ENCODE measurements at regions not wholly inside any gene's neighbourhood (a gene's known extent, or its start where the extent isn't known, plus 50 kb on each side); places are given as distances from the start of the nearest gene placed in this dataset.
"Not testable (repeated sequence)": the region's sequence is repeated elsewhere in the genome, so short reads cannot be mapped to it uniquely, and the experiment has no call there.

DNA sequence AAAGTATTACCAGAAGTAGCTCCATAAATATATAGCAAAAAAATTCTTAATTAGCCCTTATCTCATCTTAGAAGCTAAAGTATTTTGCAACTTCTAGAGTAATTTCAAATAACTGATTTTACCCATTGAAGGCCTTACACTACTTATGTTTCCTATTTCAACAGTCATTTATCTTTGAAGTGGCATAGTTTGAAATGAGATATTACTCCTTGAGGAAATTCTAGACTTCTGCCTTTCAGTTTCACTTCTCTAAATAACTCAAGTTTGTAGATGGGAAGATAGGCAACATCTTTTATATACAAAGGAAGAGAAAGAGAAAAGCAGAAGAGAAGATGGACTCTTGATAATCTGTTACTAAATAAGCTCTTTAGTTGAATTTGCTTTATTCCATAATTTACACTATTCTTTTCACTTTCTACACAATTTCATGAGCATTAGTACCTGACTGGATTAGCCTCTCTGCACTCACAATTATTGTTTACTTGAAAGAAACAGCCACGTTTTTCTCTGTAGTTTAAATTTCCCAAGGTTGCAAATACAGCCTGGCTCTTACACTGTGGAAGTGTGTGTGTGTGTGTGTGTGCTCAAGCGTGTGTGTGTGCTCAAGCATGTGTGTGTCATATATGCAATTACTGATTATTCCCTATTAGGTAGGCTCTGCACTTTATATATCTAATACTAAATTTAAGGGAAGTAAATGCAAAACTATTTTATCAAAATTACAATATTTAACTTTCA lies 60.6 kb upstream of the EMB start:
- DNase-seq (ENCODE audit: low spot score), result peak; percentile 17
- in situ Hi-C loops (cut with MboI; ENCODE audit: low sequenced_read_pairs, unreplicated experiment), result no loop called here
- TF ChIP-seq, protein P1, sequence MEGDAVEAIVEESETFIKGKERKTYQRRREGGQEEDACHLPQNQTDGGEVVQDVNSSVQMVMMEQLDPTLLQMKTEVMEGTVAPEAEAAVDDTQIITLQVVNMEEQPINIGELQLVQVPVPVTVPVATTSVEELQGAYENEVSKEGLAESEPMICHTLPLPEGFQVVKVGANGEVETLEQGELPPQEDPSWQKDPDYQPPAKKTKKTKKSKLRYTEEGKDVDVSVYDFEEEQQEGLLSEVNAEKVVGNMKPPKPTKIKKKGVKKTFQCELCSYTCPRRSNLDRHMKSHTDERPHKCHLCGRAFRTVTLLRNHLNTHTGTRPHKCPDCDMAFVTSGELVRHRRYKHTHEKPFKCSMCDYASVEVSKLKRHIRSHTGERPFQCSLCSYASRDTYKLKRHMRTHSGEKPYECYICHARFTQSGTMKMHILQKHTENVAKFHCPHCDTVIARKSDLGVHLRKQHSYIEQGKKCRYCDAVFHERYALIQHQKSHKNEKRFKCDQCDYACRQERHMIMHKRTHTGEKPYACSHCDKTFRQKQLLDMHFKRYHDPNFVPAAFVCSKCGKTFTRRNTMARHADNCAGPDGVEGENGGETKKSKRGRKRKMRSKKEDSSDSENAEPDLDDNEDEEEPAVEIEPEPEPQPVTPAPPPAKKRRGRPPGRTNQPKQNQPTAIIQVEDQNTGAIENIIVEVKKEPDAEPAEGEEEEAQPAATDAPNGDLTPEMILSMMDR (IDR thresholded peaks at IDR 0.05; ENCODE audit: borderline replicate concordance, control extremely low read depth, extremely low read depth, insufficient read depth, missing control alignments), result no peak

DNA sequence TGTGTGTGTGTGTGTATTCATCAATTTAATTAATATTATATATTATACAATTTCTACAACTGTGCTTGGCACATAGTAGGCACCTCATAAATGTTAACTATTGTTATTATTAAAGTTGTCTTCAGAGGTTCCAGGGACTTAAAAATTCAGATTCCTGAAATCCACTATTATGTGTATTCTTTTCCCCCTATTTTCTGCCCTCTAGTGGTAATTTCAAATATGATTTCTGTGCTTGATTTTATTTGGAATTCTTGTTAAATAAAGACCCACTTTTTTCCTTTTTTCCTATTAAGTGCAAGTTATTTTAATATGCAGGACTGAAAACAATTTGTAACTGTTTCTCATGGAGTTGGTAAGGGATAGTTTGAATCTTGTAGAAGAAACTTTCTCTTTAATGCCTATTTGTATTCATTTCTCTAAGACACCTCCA lies 72.0 kb upstream of the EMB start:
- DNase-seq (ENCODE audit: low spot score); in situ Hi-C loops (cut with MboI; ENCODE audit: low sequenced_read_pairs, unreplicated experiment): not testable (repeated sequence)

DNA sequence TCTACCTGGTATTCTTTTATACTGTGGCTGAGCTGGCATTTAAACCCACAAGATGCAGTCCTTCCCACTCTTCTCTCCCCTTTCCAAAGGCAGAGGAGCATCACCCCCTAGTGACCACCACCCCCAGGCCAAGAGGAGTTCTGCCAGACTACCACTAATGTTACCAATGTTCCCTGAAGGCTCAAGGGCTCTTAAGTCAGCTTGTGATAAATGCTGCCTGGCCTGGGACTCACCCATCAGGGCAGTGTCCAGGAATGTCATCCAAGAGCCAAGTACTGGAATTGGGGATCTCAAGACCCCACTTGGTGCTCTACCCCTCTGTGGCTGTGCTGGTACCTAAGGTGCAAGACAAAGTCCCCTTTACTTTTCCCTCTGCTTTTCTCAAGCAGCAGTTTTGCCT lies 80.0 kb upstream of the EMB start:
- in situ Hi-C loops (cut with MboI; ENCODE audit: low sequenced_read_pairs, unreplicated experiment); DNase-seq (ENCODE audit: low spot score): not testable (repeated sequence)

DNA sequence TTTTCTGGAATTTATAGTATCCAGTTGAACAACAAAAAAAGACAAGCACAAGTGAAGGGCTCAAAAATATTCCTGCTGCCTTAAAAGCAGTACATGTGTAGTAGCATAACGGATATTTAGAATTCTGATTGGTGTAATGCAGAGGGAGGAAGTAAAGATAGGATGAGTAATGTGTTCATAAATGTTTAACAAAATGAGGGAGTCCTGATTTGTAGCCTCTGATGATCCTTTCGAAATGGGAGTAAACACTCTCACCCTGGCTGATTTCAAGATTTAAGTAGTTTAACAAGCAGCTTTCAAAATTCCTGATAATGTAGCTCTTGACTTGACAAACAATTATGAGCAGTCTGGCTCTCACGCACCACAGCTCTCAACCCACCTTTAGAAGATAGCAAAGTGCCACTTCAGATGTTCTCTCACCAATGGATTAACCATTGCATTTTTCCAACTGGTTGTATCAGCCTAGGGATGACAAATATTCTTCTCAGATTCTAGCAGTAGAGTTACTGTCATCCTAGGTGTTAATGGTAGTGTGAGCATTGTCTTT lies 86.5 kb upstream of the EMB start:
- in situ Hi-C loops (cut with MboI; ENCODE audit: low sequenced_read_pairs, unreplicated experiment), result not testable (repeated sequence)

DNA sequence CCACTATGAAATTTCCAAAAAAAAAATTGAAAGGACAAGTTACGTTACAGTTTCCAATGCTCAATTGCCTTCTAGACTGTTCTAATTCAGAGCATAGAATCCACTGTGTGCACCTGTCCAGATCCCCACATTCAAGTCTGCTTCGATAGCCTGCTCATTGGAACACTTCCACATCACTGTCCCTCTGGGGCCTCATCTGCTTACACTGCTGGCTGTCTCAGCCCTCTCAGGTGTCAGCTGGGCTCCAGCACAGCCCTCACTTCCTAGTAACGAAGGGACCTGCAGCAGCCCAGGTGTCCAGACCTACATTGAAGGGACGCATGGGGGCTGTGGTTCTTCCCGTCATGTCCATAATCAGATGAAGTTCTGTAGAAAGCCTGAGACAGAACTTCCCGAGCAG lies 94.3 kb upstream of the EMB start:
- TF ChIP-seq, protein P1 (IDR thresholded peaks at IDR 0.05; ENCODE audit: borderline replicate concordance, control extremely low read depth, extremely low read depth, insufficient read depth, missing control alignments), result no peak
- no peak for DNase-seq (ENCODE audit: low spot score)
- in situ Hi-C loops (cut with MboI; ENCODE audit: low sequenced_read_pairs, unreplicated experiment), result no loop called here

More for the DNA sequence above, 86.5 kb upstream of the EMB start:
- DNase-seq (ENCODE audit: low spot score), result not testable (repeated sequence)

DNA sequence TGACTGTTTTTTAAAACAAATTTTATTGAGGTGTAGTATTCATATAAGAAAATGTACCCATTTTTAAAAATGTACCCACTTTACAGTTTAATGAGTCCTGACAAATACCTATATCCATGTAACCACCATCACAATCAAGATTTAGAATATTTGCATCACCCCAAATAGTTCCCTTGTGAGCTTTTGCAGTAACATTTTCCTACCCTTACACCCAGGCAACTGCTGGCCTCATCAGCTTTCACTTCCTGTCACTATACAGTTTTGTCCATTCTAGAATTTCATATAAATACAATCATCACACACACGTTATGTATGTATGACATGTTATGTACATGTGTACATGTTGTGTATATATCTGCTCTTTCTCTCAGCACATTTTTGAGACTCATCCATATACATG lies 96.4 kb upstream of the EMB start:
- DNase-seq (ENCODE audit: low spot score); in situ Hi-C loops (cut with MboI; ENCODE audit: low sequenced_read_pairs, unreplicated experiment): not testable (repeated sequence)

DNA sequence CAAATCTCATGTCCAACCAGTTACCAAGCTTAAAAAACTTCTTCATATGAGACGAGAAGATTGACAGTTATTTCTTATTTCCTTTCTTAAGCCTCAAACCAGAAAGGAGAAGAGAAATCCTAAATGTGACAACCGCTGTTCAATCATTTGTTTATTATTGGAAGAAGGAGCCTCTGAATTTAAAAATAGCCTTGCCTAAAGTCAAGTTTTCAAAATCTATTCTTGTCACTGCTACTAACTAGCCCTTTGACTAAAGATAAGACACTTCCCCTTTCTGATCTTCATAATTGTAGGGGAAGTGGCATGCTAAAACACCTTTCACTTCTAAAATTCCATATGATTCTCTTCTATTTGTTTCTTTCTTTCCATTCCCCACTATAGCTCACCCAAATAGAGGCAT lies 106.2 kb upstream of the EMB start:
- DNase-seq (ENCODE audit: low spot score), result peak; percentile 16
- TF ChIP-seq, protein P1 (IDR thresholded peaks at IDR 0.05; ENCODE audit: borderline replicate concordance, control extremely low read depth, extremely low read depth, insufficient read depth, missing control alignments), result no peak
- in situ Hi-C loops (cut with MboI; ENCODE audit: low sequenced_read_pairs, unreplicated experiment), result no loop called here

DNA sequence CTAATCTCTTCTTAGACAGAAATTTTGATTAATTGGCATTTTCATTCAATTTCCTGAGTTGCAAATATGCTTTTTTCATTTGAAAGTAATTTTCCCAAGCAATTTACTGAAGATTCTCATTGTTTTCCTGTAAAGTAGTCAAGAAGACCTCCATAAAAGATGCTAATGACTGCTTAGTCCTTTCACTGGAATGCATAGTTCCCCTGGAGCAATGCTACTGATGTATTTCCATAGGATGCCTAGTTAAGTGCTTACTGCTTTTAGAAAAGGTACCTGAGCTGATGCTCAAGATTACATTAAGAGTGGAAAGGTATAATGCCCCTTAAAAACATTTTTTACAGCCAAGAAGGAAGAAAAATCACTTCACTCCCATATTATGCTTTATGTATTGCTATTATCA lies 109.2 kb upstream of the EMB start:
- TF ChIP-seq, protein P1 (IDR thresholded peaks at IDR 0.05; ENCODE audit: borderline replicate concordance, control extremely low read depth, extremely low read depth, insufficient read depth, missing control alignments), result no peak
- DNase-seq (ENCODE audit: low spot score), result no peak
- in situ Hi-C loops (cut with MboI; ENCODE audit: low sequenced_read_pairs, unreplicated experiment), result no loop called here

DNA sequence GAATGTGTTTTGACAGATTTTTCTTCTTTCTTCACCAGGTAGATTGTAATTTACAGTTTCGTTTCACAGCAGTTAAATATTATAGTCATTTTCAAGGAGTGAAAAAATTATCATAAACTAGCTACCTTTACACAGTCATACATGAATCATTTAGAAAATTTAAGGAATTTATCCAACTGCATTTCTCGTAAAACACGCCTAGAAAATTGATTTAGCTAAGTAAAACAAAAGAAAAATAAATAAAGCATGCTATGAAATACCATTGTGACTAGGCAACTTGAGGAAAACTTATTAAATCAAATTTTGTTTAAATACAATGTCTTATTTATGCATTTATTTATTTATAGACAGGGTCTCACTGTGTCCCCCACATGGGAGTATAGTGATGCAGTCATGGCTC lies 109.9 kb upstream of the EMB start:
- in situ Hi-C loops (cut with MboI; ENCODE audit: low sequenced_read_pairs, unreplicated experiment), result no loop called here
- TF ChIP-seq, protein P1 (IDR thresholded peaks at IDR 0.05; ENCODE audit: borderline replicate concordance, control extremely low read depth, extremely low read depth, insufficient read depth, missing control alignments), result no peak
- no peak for DNase-seq (ENCODE audit: low spot score)
